ENCODE measurements at regions not wholly inside any gene's neighbourhood (a gene's known extent, or its start where the extent isn't known, plus 50 kb on each side); places are given as distances from the start of the nearest gene placed in this dataset.

- Histone ChIP-seq H3K27me3 (ENCODE audit: insufficient read depth, poor library complexity, severe bottlenecking) (no peaks in the 10 kb centered on the region), H3K27ac (replicated peaks) (no peak overlapping the region), H3K4me3 (replicated peaks; ENCODE audit: insufficient read depth, low read length) (no peak overlapping the region)
- TF ChIP-seq SPI1 (IDR thresholded peaks at IDR 0.05; ENCODE audit: borderline replicate concordance, low read depth) (no peak), GABPA (IDR thresholded peaks at IDR 0.05; ENCODE audit: low read depth) (no peak), REST (IDR thresholded peaks at IDR 0.05; ENCODE audit: insufficient replicate concordance, low read depth) (no peak), POLR2AphosphoS5 (IDR thresholded peaks at IDR 0.05; ENCODE audit: low read depth) (no peak), CTCF (IDR thresholded peaks at IDR 0.05; ENCODE audit: insufficient read depth, low read length) (no peak)
- DNase-seq (ENCODE audit: low read depth in 1 of 2, low spot score in 1 of 2), result no peak
Observed at GRCh38 chr3:152519376-152519775, 250.6 kb downstream of the MBNL1 start.

DNA sequence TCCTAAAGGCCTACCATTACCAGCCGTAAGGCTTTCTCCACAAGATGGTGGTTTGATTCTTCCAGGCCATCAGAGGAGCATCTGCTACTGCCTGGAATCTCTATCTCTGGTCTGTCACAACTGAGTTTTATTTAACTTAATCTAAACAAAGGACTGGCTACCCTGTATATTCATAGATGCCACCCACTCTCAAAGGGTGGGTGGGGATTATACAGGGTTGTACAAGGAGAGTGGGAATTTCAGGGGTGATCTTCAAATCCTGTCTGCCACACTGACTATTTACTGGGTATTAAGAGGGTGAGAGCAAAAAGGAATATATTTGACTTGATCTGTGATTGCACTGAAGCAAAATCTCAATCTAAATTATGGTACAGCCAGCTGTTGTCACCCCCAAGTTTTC, 253.3 kb downstream of the MBNL1 start:
- H3K4me3 ChIP-seq (replicated peaks; ENCODE audit: insufficient read depth, low read length), result no peak overlapping the region
- DNase-seq (ENCODE audit: low read depth in 1 of 2, low spot score in 1 of 2), result no peak
- TF ChIP-seq GABPA (IDR thresholded peaks at IDR 0.05; ENCODE audit: low read depth) (no peak), SPI1 (IDR thresholded peaks at IDR 0.05; ENCODE audit: borderline replicate concordance, low read depth) (no peak), POLR2AphosphoS5 (IDR thresholded peaks at IDR 0.05; ENCODE audit: low read depth) (no peak), CTCF (IDR thresholded peaks at IDR 0.05; ENCODE audit: insufficient read depth, low read length) (no peak), REST (IDR thresholded peaks at IDR 0.05; ENCODE audit: insufficient replicate concordance, low read depth) (no peak)
- no peaks in the 10 kb centered on the region for H3K27me3 ChIP-seq (ENCODE audit: insufficient read depth, poor library complexity, severe bottlenecking)
- H3K27ac ChIP-seq (replicated peaks), result no peak overlapping the region

GRCh38 chr3:152524198-152525140, 255.7 kb downstream of the MBNL1 start:
- Histone ChIP-seq H3K27ac (replicated peaks) (no peak overlapping the region), H3K4me3 (replicated peaks; ENCODE audit: insufficient read depth, low read length) (no peak overlapping the region), H3K27me3 (ENCODE audit: insufficient read depth, poor library complexity, severe bottlenecking) (no peaks in the 10 kb centered on the region)
- peak in 1 of 2 experiments; percentile 38 for DNase-seq (ENCODE audit: low read depth in 1 of 2, low spot score in 1 of 2)
- peak; percentile 89 for TF ChIP-seq CTCF (IDR thresholded peaks at IDR 0.05; ENCODE audit: insufficient read depth, low read length)
- no peak for TF ChIP-seq SPI1 (IDR thresholded peaks at IDR 0.05; ENCODE audit: borderline replicate concordance, low read depth)
